Heart right ventricle (tissue), 16 donors: ENCODE measurements at regions not wholly inside any gene's neighbourhood (a gene's known extent, or its start where the extent isn't known, plus 50 kb on each side); places are given as distances from the start of the nearest gene placed in this dataset.
A peak's percentile ranks its signal among the peaks of the same experiment; 100 is the strongest.

ENCODE experiments used
- ATAC-seq, 8 donors: fragments of 200-7000 bp; cut with Tn5 transposase; one replicate each; pipeline ENCODE4 v1.9.1; 2020; ENCODE audit warnings: mild to moderate bottlenecking in 8 of 8, moderate library complexity in 8 of 8, moderate number of reproducible peaks in 1 of 8
- DNase-seq, 2 donors: peaks; one replicate each; pipeline ENCODE4 v3.0.0-alpha.2; 2020
- H3K27ac ChIP-seq, 10 donors: fragments of 200-600 bp; sonication (generic) in 2 of 10; one replicate each; pipeline versions ENCODE4 v1.5.0 to v1.8.0; 2020 to 2022; ENCODE audit warnings: mild to moderate bottlenecking in 3 of 10
- H3K27me3 ChIP-seq, 7 donors: fragments of 200-600 bp; one replicate each; pipeline ENCODE4 v1.8.0; 2021 to 2022; ENCODE audit warnings: mild to moderate bottlenecking in 2 of 7
- H3K36me3 ChIP-seq, 9 donors: fragments of 200-600 bp; sonication (generic) in 1 of 9; one replicate each; pipeline versions ENCODE4 v1.5.0 to v1.8.0; 2020 to 2022; ENCODE audit warnings: mild to moderate bottlenecking in 2 of 9
- H3K4me1 ChIP-seq, 9 donors: fragments of 200-600 bp; sonication (generic) in 1 of 9; one replicate each; pipeline versions ENCODE4 v1.5.0 to v1.8.0; 2020 to 2022; ENCODE audit warnings: mild to moderate bottlenecking in 4 of 9
- H3K4me3 ChIP-seq, 10 donors: fragments of 200-600 bp; sonication (generic) in 2 of 10; one replicate each; pipeline versions ENCODE4 v1.5.0 to v1.8.0; 2020 to 2022; ENCODE audit warnings: mild to moderate bottlenecking in 7 of 10, moderate library complexity in 2 of 10
- H3K9me3 ChIP-seq, 11 donors: fragments of 200-600 bp in 10 of 11; sonication (generic) in 2 of 11; one replicate each; pipeline versions ENCODE4 v1.5.0 to v1.8.0; 2013 to 2022; ENCODE audit warnings: mild to moderate bottlenecking in 2 of 11, control low read depth in 1 of 11, moderate library complexity in 1 of 11
- CTCF ChIP-seq, 9 donors: fragments of 200-600 bp; sonication (generic) in 2 of 9; IDR thresholded peaks; one replicate each; pipeline versions ENCODE4 v1.5.0 to v1.8.0; 2021 to 2022; ENCODE audit warnings: antibody characterized with exemption in 9 of 9, mild to moderate bottlenecking in 5 of 9, moderate library complexity in 1 of 9
- WGBS, 2 donors: extraction: QIAGEN DNeasy Blood & Tissue Kit; methylation state at CpG; one replicate each; pipeline ENCODE4 v1.1.7; 2013; ENCODE audit warnings: inconsistent platforms in 1 of 2; 5-methylcytosine and 5-hydroxymethylcytosine counted together
- intact Hi-C, 10 donors: fragments of 100-400 bp; cut with DNase I; formaldehyde crosslinking; loops; one replicate each; pipeline versions ENCODE4 v1.11.1 to v1.14.2; 2022
- donor health status: Arrhythmogenic right ventricular cardiomyopathy.
- donor health status: ischemic (EF 13 %, LVEDD 7.1; RV severe dilation, severe dysfunction).
- donor health status: healthy with polysubstance abuse.
- donor health status: DM: no; HTN: yes; CAD: no.
- donor health status: DM: no; HTN: no; CAD: no.
- donor health status: ischemic (EF 25% LVEDD 6.9; RV normal size, moderate dysfunction).
- donor health status: ischemic (EF 25% LVEDD 5.7; RV mildly dilated, moderate dysfunction).
- donor health status: healthy.
- donor health status: DM: yes; HTN: yes; CAD: no.
- donor health status: Ischemic cardiomyopathy.
- donor health status: ischemic (EF 35%, LVEDD 5.7; RV mildly dilated, moderate dysfunction).
- donor health status: nonischemic (EF 11% LVEDD 7.7; RV severe dilation, severe dysfunction).
- donor health status: DM: yes; HTN: yes; CAD: no.
- donor health status: PGD.
- donor health status: ischemic (EF 29% LVEDD 5.4; RV normal size, mild dysfunction).
- donor health status: nonischemic (EF 23%, LVEDD 6.1; RV moderate dilation, normal function).

DNA sequence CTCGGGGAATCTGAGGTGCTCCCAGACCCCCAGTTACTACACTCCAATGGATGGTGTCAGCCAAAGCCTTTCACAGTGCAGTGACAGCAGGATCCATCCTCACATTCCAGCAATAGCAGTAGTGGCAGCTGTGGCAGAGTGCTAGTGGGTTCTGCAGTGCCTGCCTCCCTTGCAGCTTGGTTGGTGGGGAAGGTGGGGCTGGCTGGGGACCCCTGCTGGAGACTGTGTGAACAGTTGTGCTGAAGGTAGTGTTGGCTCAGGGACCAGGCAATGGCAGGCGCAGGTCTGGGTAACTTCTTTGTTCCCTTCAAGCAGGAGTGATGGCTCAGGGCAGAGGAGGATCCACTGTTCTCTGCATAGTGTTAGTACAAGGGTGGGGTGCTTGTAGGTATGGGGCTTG lies 343.7 kb upstream of the TRAM1L1 start:
- DNase-seq = no peak
- Histone ChIP-seq H3K9me3 (peaks cover 0 to 3% (median 0%) of the 10 kb centered on the region in 11 donors), H3K36me3 (no peaks in the 10 kb centered on the region), H3K27me3 (no peaks in the 10 kb centered on the region), H3K4me1 (no peaks in the 10 kb centered on the region), H3K4me3 (no peak overlapping the region), H3K27ac (no peak overlapping the region)
- intact Hi-C loops = no loop called here
- TF ChIP-seq CTCF (IDR thresholded peaks at IDR 0.05) = no peak
- no peak for ATAC-seq
- 90% methylated on average over 2 of the region's 2 CpGs for WGBS, 2 donors

GRCh38 chr4:117429506-117429905 lies 344.1 kb upstream of the TRAM1L1 start:
- ATAC-seq (no peak), DNase-seq (no peak)
- no peak overlapping the region for H3K27ac ChIP-seq
- no peaks in the 10 kb centered on the region for H3K36me3 ChIP-seq
- no peak overlapping the region for H3K4me3 ChIP-seq
- WGBS, 2 donors = 91 to 93% methylated on average over 5 of the region's 5 CpGs
- intact Hi-C loops = no loop called here
- H3K9me3 ChIP-seq = peaks cover 0 to 3% (median 0%) of the 10 kb centered on the region in 11 donors
- no peaks in the 10 kb centered on the region for H3K4me1 ChIP-seq
- H3K27me3 ChIP-seq = no peaks in the 10 kb centered on the region
- no peak for TF ChIP-seq CTCF (IDR thresholded peaks at IDR 0.05)

DNA sequence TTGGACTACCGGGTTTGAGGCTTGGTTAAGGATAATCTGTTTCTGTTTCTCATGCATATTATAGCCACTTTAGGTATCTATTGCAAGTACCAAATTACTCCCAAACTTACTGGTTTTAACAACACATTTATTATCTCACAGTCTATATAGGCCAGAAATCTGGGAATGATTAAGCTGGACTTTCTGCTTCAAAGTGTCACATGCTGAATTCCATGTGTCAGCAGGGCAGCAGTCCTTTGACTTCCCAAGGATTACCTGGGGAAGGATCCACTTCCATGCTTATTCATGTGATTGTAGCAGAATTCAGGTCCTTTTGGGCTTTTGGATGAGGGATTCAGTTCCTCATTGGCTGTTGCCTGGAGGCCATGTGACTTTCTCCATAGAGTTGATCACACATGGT lies 349.0 kb upstream of the TRAM1L1 start:
- DNase-seq = no peak
- Histone ChIP-seq H3K36me3 (no peaks in the 10 kb centered on the region), H3K27me3 (no peaks in the 10 kb centered on the region), H3K4me3 (no peak overlapping the region), H3K27ac (no peak overlapping the region), H3K4me1 (no peaks in the 10 kb centered on the region), H3K9me3 (no peaks in the 10 kb centered on the region)
- TF ChIP-seq CTCF (IDR thresholded peaks at IDR 0.05) = no peak
- intact Hi-C loops = no loop called here
- ATAC-seq = no peak
- WGBS, 2 donors = 21 to 23% methylated on average over 1 of the region's 1 CpG

DNA sequence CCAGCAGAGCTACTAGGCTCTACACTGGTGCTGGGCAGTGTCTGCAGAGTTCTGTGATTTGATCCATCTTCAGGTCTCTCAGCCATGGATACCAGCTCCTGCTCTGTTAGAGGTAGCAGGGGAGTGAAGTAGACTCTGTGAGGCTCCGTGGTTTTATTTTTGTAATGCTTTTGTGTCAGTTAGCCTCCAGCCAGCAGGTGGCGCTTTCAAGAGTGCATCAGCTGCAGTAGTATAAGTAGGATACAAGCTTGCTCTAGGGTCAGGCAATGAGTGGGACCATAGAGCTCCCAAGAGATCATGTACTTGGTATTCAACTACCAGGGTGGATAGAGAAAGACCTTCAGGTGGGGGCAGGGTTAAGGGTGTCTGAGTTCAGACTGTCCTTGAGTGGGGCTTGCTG lies 362.5 kb upstream of the TRAM1L1 start:
- TF ChIP-seq CTCF (IDR thresholded peaks at IDR 0.05) = peak in 1 of 9 donors; percentile 10
- no peak overlapping the region for H3K27ac ChIP-seq
- H3K36me3 ChIP-seq = no peaks in the 10 kb centered on the region
- ATAC-seq (no peak), DNase-seq (no peak)
- no peaks in the 10 kb centered on the region for H3K4me1 ChIP-seq
- H3K27me3 ChIP-seq = no peaks in the 10 kb centered on the region
- peaks cover 0 to 26% (median 0%) of the 10 kb centered on the region in 11 donors for H3K9me3 ChIP-seq
- H3K4me3 ChIP-seq = no peak overlapping the region
- 83 to 86% methylated on average over 2 of the region's 2 CpGs for WGBS, 2 donors
- intact Hi-C loops = no loop called here

DNA sequence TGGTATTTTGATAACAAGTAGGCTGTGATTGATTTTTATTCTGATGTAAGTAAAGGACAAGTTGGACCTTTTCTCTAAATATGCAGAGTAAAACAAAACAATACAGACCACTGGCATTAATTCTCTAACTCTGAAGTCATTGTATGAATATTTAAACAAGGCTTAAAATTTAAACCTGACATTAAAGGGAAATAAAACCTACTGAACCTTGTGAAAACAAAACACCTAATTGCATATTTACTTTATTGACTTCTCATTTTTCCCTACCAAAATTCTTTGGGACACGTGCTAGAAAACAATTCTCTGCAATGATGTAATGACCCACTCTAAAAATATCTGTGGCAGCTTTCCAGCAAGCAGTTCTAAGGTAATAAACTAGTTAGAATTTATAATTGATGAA lies 369.7 kb upstream of the TRAM1L1 start:
- Histone ChIP-seq H3K4me3 (no peak overlapping the region), H3K27ac (no peak overlapping the region), H3K9me3 (peaks cover 0 to 7% (median 0%) of the 10 kb centered on the region in 11 donors), H3K36me3 (no peaks in the 10 kb centered on the region), H3K4me1 (no peaks in the 10 kb centered on the region), H3K27me3 (no peaks in the 10 kb centered on the region)
- DNase-seq (no peak), ATAC-seq (no peak)
- WGBS, 2 donors = 8 to 28% methylated on average over 1 of the region's 1 CpG
- TF ChIP-seq CTCF (IDR thresholded peaks at IDR 0.05) = no peak
- intact Hi-C loops = no loop called here
